MM.1S (cell line): ENCODE measurements at regions not wholly inside any gene's neighbourhood (a gene's known extent, or its start where the extent isn't known, plus 50 kb on each side); places are given as distances from the start of the nearest gene placed in this dataset.

Source experiments
- DNase-seq: peaks from one replicate; pipeline ENCODE4 v3.0.0-alpha.2; 2015
- H2AFZ ChIP-seq: fragments of 300-600 bp; sonication (generic); 2 replicates; pipeline ENCODE4 v1.6.0; 2016; ENCODE audit warnings: antibody characterized with exemption, low read length
- H3F3A ChIP-seq: fragments of 300-600 bp; sonication (generic); 2 replicates; pipeline ENCODE4 v1.6.1; 2016; ENCODE audit warnings: mild to moderate bottlenecking, antibody characterized with exemption, low read length, moderate library complexity, mixed read lengths; ENCODE audit not compliant: insufficient read depth
- H3K27ac ChIP-seq: fragments of 300-600 bp; sonication (generic); 2 replicates; pipeline ENCODE4 v1.5.1; 2016; ENCODE audit warnings: mild to moderate bottlenecking, low read length
- H3K27me3 ChIP-seq: fragments of 300-600 bp; sonication (generic); replicated peaks from 2 replicates; pipeline ENCODE4 v1.6.0; 2016; ENCODE audit warnings: low read length; ENCODE audit not compliant: insufficient read depth
- H3K36me3 ChIP-seq: fragments of 300-600 bp; sonication (generic); replicated peaks from 2 replicates; pipeline ENCODE4 v1.6.1; 2016; ENCODE audit warnings: mild to moderate bottlenecking, low read length, mixed read lengths; ENCODE audit not compliant: insufficient read depth
- H3K4me1 ChIP-seq: fragments of 300-600 bp; sonication (generic); 2 replicates; pipeline ENCODE4 v1.6.1; 2016; ENCODE audit warnings: low read length, mixed read lengths
- H3K4me2 ChIP-seq: fragments of 300-600 bp; sonication (generic); 2 replicates; pipeline ENCODE4 v1.6.0; 2016; ENCODE audit warnings: low read depth, low read length
- H3K4me3 ChIP-seq: fragments of 300-600 bp; sonication (generic); 2 replicates; pipeline ENCODE4 v1.5.1; 2016; ENCODE audit warnings: low read length, mixed read lengths
- H3K79me2 ChIP-seq: fragments of 300-600 bp; sonication (generic); 2 replicates; pipeline ENCODE4 v1.6.1; 2016; ENCODE audit warnings: mixed run types, low read length, mixed read lengths
- H3K9ac ChIP-seq: fragments of 300-600 bp; sonication (generic); 2 replicates; pipeline ENCODE4 v1.6.1; 2016; ENCODE audit warnings: low read length, mixed read lengths
- H3K9me2 ChIP-seq: fragments of 300-600 bp; sonication (generic); replicated peaks from 2 replicates; pipeline ENCODE4 v1.6.1; 2016; ENCODE audit warnings: mild to moderate bottlenecking, low read length, mixed read lengths; ENCODE audit not compliant: insufficient read depth
- H3K9me3 ChIP-seq: fragments of 300-600 bp; sonication (generic); replicated peaks from 2 replicates; pipeline ENCODE4 v1.6.1; 2016; ENCODE audit warnings: mild to moderate bottlenecking, low read length, mixed read lengths; ENCODE audit not compliant: insufficient read depth
- H4K20me1 ChIP-seq: fragments of 300-600 bp; sonication (generic); 2 replicates; pipeline ENCODE4 v1.6.1; 2016; ENCODE audit warnings: mild to moderate bottlenecking, low read length, moderate library complexity, mixed read lengths; ENCODE audit not compliant: insufficient read depth
- EZH2 ChIP-seq: fragments of 300-600 bp; sonication (generic); optimal IDR thresholded peaks from 2 replicates; pipeline ENCODE3; 2017; ENCODE audit warnings: low read depth, mild to moderate bottlenecking, antibody characterized with exemption, low read length, mixed read lengths
- EZH2phosphoT487 ChIP-seq: fragments of 300-600 bp; sonication (generic); IDR thresholded peaks from 2 replicates; pipeline ENCODE4 v1.6.1; 2018; ENCODE audit warnings: antibody characterized with exemption, low read length
- TF ChIP-seq, protein P1 (sequence below): fragments of 300-600 bp; sonication (generic); IDR thresholded peaks from 2 replicates; pipeline ENCODE4 v1.5.1; 2016; ENCODE audit warnings: antibody characterized with exemption, low read length, mixed read lengths

DNA sequence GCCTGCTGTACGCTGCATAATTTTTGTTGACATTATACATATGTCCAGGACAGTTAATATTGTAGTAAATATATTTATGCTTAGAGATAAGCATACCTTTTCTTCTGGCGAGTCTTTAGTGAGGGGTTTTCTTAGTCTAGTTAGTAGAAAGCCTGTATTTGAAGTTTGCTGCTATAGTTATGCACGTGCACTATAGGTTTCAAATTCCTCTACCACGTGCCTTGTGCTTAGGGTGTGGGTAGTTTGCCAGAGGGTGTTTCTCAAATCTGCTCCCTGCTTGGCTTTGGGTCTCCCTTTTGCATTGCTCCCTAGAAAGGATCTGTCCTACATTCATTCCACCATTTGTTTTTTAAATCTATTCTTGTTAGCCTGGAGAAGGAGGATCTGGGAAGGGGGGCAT lies 181.4 kb upstream of the UFL1 start:
- H3K27me3 ChIP-seq = no peaks in the 10 kb centered on the region
- H3K9me2 ChIP-seq = no peaks in the 10 kb centered on the region
- no peak for TF ChIP-seq EZH2
- TF ChIP-seq, protein P1, sequence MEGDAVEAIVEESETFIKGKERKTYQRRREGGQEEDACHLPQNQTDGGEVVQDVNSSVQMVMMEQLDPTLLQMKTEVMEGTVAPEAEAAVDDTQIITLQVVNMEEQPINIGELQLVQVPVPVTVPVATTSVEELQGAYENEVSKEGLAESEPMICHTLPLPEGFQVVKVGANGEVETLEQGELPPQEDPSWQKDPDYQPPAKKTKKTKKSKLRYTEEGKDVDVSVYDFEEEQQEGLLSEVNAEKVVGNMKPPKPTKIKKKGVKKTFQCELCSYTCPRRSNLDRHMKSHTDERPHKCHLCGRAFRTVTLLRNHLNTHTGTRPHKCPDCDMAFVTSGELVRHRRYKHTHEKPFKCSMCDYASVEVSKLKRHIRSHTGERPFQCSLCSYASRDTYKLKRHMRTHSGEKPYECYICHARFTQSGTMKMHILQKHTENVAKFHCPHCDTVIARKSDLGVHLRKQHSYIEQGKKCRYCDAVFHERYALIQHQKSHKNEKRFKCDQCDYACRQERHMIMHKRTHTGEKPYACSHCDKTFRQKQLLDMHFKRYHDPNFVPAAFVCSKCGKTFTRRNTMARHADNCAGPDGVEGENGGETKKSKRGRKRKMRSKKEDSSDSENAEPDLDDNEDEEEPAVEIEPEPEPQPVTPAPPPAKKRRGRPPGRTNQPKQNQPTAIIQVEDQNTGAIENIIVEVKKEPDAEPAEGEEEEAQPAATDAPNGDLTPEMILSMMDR = no peak
- TF ChIP-seq EZH2phosphoT487 = no peak
- no peaks in the 10 kb centered on the region for H3K79me2 ChIP-seq
- no peak for DNase-seq
- no peaks in the 10 kb centered on the region for H4K20me1 ChIP-seq
- H3K4me3 ChIP-seq = no peak overlapping the region
- H3F3A ChIP-seq = no peaks in the 10 kb centered on the region
- no peaks in the 10 kb centered on the region for H3K36me3 ChIP-seq
- no peak overlapping the region for H3K27ac ChIP-seq
- no peaks in the 10 kb centered on the region for H3K4me1 ChIP-seq
- no peak overlapping the region for H3K9ac ChIP-seq
- no peak overlapping the region for H2AFZ ChIP-seq
- H3K4me2 ChIP-seq = no peak overlapping the region
- no peaks in the 10 kb centered on the region for H3K9me3 ChIP-seq

DNA sequence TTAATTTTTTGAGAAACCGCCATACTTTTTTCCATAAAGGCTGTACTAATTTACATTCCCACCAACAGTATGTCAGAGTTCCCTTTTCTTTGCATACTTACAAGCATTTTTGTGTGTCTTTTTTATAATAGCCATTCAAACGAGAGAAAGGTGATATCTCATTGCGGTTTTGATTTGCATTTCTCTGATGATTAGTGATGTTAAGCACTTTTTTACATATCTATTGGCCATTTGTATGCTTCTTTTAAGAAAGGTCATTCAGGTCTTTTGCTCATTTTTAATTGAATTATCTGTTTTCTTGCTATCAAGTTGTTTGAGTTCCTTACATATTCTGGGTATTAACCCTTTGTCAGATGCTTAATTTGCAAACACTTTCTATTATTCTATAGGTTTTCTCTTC lies 176.1 kb upstream of the UFL1 start:
- Histone ChIP-seq H3K79me2 (no peaks in the 10 kb centered on the region), H3K9ac (no peak overlapping the region)
- TF ChIP-seq, protein P1 = no peak
- TF ChIP-seq EZH2phosphoT487 = no peak
- no peak for TF ChIP-seq EZH2

DNA sequence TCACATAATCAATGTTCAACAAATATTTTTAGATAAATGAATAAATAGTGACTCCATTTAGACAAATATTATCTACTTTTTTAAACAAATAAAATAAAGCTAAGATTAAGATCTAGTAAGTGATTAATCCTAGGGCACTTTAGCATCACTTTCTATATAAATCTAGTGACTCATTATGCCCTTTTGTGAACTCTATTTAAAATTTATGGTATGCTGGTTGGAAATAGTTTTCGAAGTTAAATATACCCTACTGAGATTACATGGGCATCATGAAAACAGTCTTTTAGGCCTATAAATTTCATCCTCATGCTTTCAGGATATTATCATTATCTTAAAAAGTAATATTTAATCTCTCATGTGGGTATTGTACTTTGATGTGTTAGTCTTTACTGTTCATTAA lies 140.4 kb upstream of the UFL1 start:
- no peaks in the 10 kb centered on the region for H3K9me2 ChIP-seq
- H3K27ac ChIP-seq = no peak overlapping the region
- DNase-seq = no peak
- H4K20me1 ChIP-seq = no peaks in the 10 kb centered on the region
- no peaks in the 10 kb centered on the region for H3K9me3 ChIP-seq
- H3K4me2 ChIP-seq = no peak overlapping the region
- TF ChIP-seq, protein P1 = no peak
- TF ChIP-seq EZH2 (no peak), EZH2phosphoT487 (no peak)
- no peaks in the 10 kb centered on the region for H3F3A ChIP-seq
- no peaks in the 10 kb centered on the region for H3K4me1 ChIP-seq
- H3K79me2 ChIP-seq = no peaks in the 10 kb centered on the region
- no peaks in the 10 kb centered on the region for H3K27me3 ChIP-seq
- H2AFZ ChIP-seq = no peak overlapping the region
- no peaks in the 10 kb centered on the region for H3K36me3 ChIP-seq
- H3K4me3 ChIP-seq = no peak overlapping the region
- H3K9ac ChIP-seq = no peak overlapping the region

More for the DNA sequence above, 176.1 kb upstream of the UFL1 start:
- Histone ChIP-seq H3K4me1 (no peaks in the 10 kb centered on the region), H3K36me3 (no peaks in the 10 kb centered on the region), H3K9me3 (no peaks in the 10 kb centered on the region), H3K4me2 (no peak overlapping the region), H4K20me1 (no peaks in the 10 kb centered on the region), H3K27ac (no peak overlapping the region), H3F3A (no peaks in the 10 kb centered on the region), H2AFZ (no peak overlapping the region), H3K9me2 (no peaks in the 10 kb centered on the region), H3K27me3 (no peaks in the 10 kb centered on the region), H3K4me3 (no peak overlapping the region)
- no peak for DNase-seq
